ENCODE measurements at regions not wholly inside any gene's neighbourhood (a gene's known extent, or its start where the extent isn't known, plus 50 kb on each side); places are given as distances from the start of the nearest gene placed in this dataset.
"Not testable (repeated sequence)": the region's sequence is repeated elsewhere in the genome, so short reads cannot be mapped to it uniquely, and the experiment has no call there.

- no peak for DNase-seq (ENCODE audit: low read depth in 2 of 2)
These were observed 421.6 kb downstream of the RPS24 start for GRCh38 chr10:78455236-78455635.

- no peak for DNase-seq (ENCODE audit: low read depth in 2 of 2)
These were observed 422.1 kb downstream of the RPS24 start for GRCh38 chr10:78455811-78456210.

- no peak for DNase-seq (ENCODE audit: low read depth in 2 of 2)
These were observed 423.2 kb downstream of the RPS24 start for GRCh38 chr10:78456649-78457400.

- no peak for DNase-seq (ENCODE audit: low read depth in 2 of 2)
These were observed 424.3 kb downstream of the RPS24 start for GRCh38 chr10:78457804-78458482.

- no peak for DNase-seq (ENCODE audit: low read depth in 2 of 2)
These were observed 425.4 kb downstream of the RPS24 start for GRCh38 chr10:78458983-78459638.

GRCh38 chr10:78459639-78460037 lies 426.0 kb downstream of the RPS24 start:
- DNase-seq (ENCODE audit: low read depth in 2 of 2) = no peak

- no peak for DNase-seq (ENCODE audit: low read depth in 2 of 2)
These were observed 426.5 kb downstream of the RPS24 start for GRCh38 chr10:78460204-78460603.

GRCh38 chr10:78461333-78461732 lies 427.7 kb downstream of the RPS24 start:
- no peak for DNase-seq (ENCODE audit: low read depth in 2 of 2)

- no peak for DNase-seq (ENCODE audit: low read depth in 2 of 2)
These were observed 428.5 kb downstream of the RPS24 start for GRCh38 chr10:78462176-78462575.

- no peak for DNase-seq (ENCODE audit: low read depth in 2 of 2)
These were observed 429.1 kb downstream of the RPS24 start for GRCh38 chr10:78462726-78463228.

GRCh38 chr10:78464118-78464855 lies 430.6 kb downstream of the RPS24 start:
- DNase-seq (ENCODE audit: low read depth in 2 of 2) = no peak

GRCh38 chr10:78464856-78465267 lies 431.2 kb downstream of the RPS24 start:
- no peak for DNase-seq (ENCODE audit: low read depth in 2 of 2)

- DNase-seq (ENCODE audit: low read depth in 2 of 2) = no peak
These were observed 431.8 kb downstream of the RPS24 start for GRCh38 chr10:78465431-78465830.

GRCh38 chr10:78467496-78468106 lies 433.9 kb downstream of the RPS24 start:
- no peak for DNase-seq (ENCODE audit: low read depth in 2 of 2)

- DNase-seq (ENCODE audit: low read depth in 2 of 2) = not testable (repeated sequence)
These were observed 435.1 kb downstream of the RPS24 start for GRCh38 chr10:78468731-78469130.

- no peak for DNase-seq (ENCODE audit: low read depth in 2 of 2)
These were observed 436.8 kb downstream of the RPS24 start for GRCh38 chr10:78470267-78471103.

- no peak for DNase-seq (ENCODE audit: low read depth in 2 of 2)
These were observed 437.7 kb downstream of the RPS24 start for GRCh38 chr10:78471326-78471722.

- no peak for DNase-seq (ENCODE audit: low read depth in 2 of 2)
These were observed 438.3 kb downstream of the RPS24 start for GRCh38 chr10:78471723-78472550.

- DNase-seq (ENCODE audit: low read depth in 2 of 2) = no peak
These were observed 438.9 kb downstream of the RPS24 start for GRCh38 chr10:78472551-78472890.

- DNase-seq (ENCODE audit: low read depth in 2 of 2) = no peak
These were observed 439.3 kb downstream of the RPS24 start for GRCh38 chr10:78473006-78473405.

All from stimulated activated CD8-positive, alpha-beta memory T cell treated with anti-CD3 and anti-CD28 coated beads, Interleukin-2, amount 100 ng/mL, for 1 hour (primary cell).